HG03432 (cell line): ENCODE measurements at regions not wholly inside any gene's neighbourhood (a gene's known extent, or its start where the extent isn't known, plus 50 kb on each side); places are given as distances from the start of the nearest gene placed in this dataset.
"Not testable (repeated sequence)": the region's sequence is repeated elsewhere in the genome, so short reads cannot be mapped to it uniquely, and the experiment has no call there.

ENCODE experiments used
- ATAC-seq: cut with Tn5 transposase; IDR thresholded peaks from one replicate; pipeline ENCODE4 v1.9.1; 2021; ENCODE audit warnings: mild to moderate bottlenecking, moderate library complexity; ENCODE audit not compliant: unreplicated experiment

- ATAC-seq = no peak
Measured at GRCh38 chr9:115765060-115765459, 388.5 kb upstream of the PAPPA start.

- no peak for ATAC-seq
Measured at GRCh38 chr9:115766370-115766955, 387.1 kb upstream of the PAPPA start.

- ATAC-seq = no peak
Measured at GRCh38 chr9:115770521-115770920, 383.1 kb upstream of the PAPPA start.

- no peak for ATAC-seq
Measured at GRCh38 chr9:115775659-115776058, 377.9 kb upstream of the PAPPA start.

- no peak for ATAC-seq
Measured at GRCh38 chr9:115777610-115778009, 376.0 kb upstream of the PAPPA start.

GRCh38 chr9:115781070-115781736 lies 372.4 kb upstream of the PAPPA start:
- no peak for ATAC-seq

GRCh38 chr9:115786321-115786720 lies 367.3 kb upstream of the PAPPA start:
- no peak for ATAC-seq

GRCh38 chr9:115790520-115790919 lies 363.1 kb upstream of the PAPPA start:
- ATAC-seq = no peak

GRCh38 chr9:115794921-115795475 lies 358.6 kb upstream of the PAPPA start:
- ATAC-seq = no peak

GRCh38 chr9:115799734-115800133 lies 353.9 kb upstream of the PAPPA start:
- ATAC-seq = no peak

GRCh38 chr9:115804206-115804605 lies 349.4 kb upstream of the PAPPA start:
- no peak for ATAC-seq

GRCh38 chr9:115808108-115808507 lies 345.5 kb upstream of the PAPPA start:
- no peak for ATAC-seq

- no peak for ATAC-seq
Measured at GRCh38 chr9:115808695-115809094, 344.9 kb upstream of the PAPPA start.

- no peak for ATAC-seq
Measured at GRCh38 chr9:115810166-115810565, 343.4 kb upstream of the PAPPA start.

GRCh38 chr9:115814081-115814480 lies 339.5 kb upstream of the PAPPA start:
- no peak for ATAC-seq

- ATAC-seq = no peak
Measured at GRCh38 chr9:115815786-115816185, 337.8 kb upstream of the PAPPA start.

- not testable (repeated sequence) for ATAC-seq
Measured at GRCh38 chr9:115818651-115819050, 334.9 kb upstream of the PAPPA start.

- ATAC-seq = no peak
Measured at GRCh38 chr9:115832031-115832430, 321.6 kb upstream of the PAPPA start.

- ATAC-seq = no peak
Measured at GRCh38 chr9:115837618-115838017, 316.0 kb upstream of the PAPPA start.

GRCh38 chr9:115838417-115838816 lies 315.2 kb upstream of the PAPPA start:
- ATAC-seq = no peak

- not testable (repeated sequence) for ATAC-seq
Measured at GRCh38 chr9:115844433-115844832, 309.2 kb upstream of the PAPPA start.

GRCh38 chr9:115845648-115846312 lies 307.8 kb upstream of the PAPPA start:
- no peak for ATAC-seq
